Central memory CD8-positive, alpha-beta T cell (primary cell): ENCODE measurements at regions not wholly inside any gene's neighbourhood (a gene's known extent, or its start where the extent isn't known, plus 50 kb on each side); places are given as distances from the start of the nearest gene placed in this dataset.

ENCODE experiments used
- ATAC-seq: fragments of 150-1000 bp; cut with Tn5 transposase; replicated peaks from 2 replicates; pipeline ENCODE4 v1.10.0; 2022; ENCODE audit warnings: mild to moderate bottlenecking, moderate FRiP score, moderate number of reproducible peaks; ENCODE audit not compliant: poor library complexity, severe bottlenecking; ENCODE audit errors: extremely low read depth
- DNase-seq, 2 donors: peaks; one replicate each; pipeline ENCODE4 v3.0.0; 2021; ENCODE audit warnings: low spot score in 2 of 2
- H3K27ac Mint-ChIP-seq: one replicate; pipeline ENCODE4 v1.8.0; 2022; ENCODE audit warnings: low read depth, mild to moderate bottlenecking, moderate library complexity, mixed read lengths
- H3K27me3 Mint-ChIP-seq: one replicate; pipeline ENCODE4 v1.8.0; 2022; ENCODE audit warnings: mixed read lengths
- H3K36me3 Mint-ChIP-seq: one replicate; pipeline ENCODE4 v1.8.0; 2022; ENCODE audit warnings: mild to moderate bottlenecking, moderate library complexity, mixed read lengths; ENCODE audit not compliant: insufficient read depth
- H3K4me1 Mint-ChIP-seq: one replicate; pipeline ENCODE4 v1.8.0; 2022; ENCODE audit warnings: mixed read lengths
- H3K4me3 Mint-ChIP-seq: one replicate; pipeline ENCODE4 v1.8.0; 2022; ENCODE audit warnings: mild to moderate bottlenecking, moderate library complexity, mixed read lengths
- H3K9me3 Mint-ChIP-seq: one replicate; pipeline ENCODE4 v1.8.0; 2022; ENCODE audit warnings: mixed read lengths

DNA sequence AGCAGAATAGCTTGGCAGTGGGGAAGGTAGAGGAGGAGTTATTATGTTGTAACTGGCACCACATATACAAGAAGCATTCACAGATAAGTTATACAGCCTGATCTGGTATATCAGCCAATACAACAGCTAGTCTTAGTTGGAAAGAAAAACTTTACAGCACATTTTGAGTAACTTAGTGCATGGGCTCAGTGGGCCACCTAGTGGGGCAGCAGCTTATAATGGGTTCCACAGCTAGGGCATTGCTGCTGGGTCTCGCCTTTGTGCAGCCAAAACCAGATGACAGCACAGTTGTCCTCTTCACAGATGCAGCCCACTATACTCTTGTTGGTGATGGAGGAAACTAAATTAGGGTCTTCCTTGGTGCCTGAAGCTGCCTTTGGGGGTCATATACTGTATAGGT is 448.1 kb upstream of the RASGEF1B start:
- Mint-ChIP-seq H3K27me3 (peaks cover 50% of the 10 kb centered on the region), H3K36me3 (no peaks in the 10 kb centered on the region), H3K4me1 (no peaks in the 10 kb centered on the region), H3K9me3 (no peaks in the 10 kb centered on the region), H3K4me3 (no peak overlapping the region), H3K27ac (no peak overlapping the region)
- ATAC-seq = no peak
- no peak for DNase-seq

DNA sequence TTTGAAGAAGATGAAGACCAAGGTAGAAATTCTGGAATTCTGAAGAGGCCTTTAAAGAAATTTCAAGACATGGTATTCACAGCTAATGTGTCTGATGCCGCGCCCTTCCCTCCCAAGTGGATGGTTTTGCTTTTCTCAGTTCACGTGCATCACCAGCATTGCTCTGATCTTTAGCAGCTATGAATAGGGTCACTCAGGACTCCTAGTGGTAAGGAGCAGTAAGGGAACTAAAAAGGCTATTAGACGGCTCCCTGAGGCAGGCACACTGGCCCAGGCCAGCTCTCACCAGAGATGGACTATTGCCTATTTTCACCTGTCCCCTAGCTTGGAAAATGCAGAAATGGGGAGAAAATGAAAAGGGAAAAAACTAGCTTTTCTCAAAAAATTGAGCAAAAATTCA is 447.5 kb upstream of the RASGEF1B start:
- peaks cover 48% of the 10 kb centered on the region for H3K27me3 Mint-ChIP-seq

DNA sequence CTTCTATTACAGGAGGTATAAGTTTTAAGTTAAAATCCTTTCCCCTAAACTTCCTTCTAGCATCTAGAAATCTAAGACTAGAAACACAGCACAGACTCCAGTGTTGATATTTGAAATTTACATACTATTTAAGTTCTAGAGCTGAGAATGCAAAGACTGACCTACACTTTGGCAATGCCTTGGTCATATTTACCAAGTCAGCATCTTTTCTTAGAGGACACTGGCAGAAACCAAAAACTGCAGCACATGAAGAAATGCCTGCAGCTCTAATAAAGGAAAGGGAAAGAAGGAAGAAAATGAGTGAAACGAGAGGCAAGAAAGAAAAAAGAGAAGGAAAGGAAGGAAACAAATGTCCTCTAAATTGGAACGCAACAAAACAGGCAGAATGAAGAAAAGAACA is 443.7 kb upstream of the RASGEF1B start:
- ATAC-seq = no peak
- H3K4me1 Mint-ChIP-seq = peaks cover 9% of the 10 kb centered on the region

More for the DNA sequence above, 447.5 kb upstream of the RASGEF1B start:
- ATAC-seq = no peak
- no peak for DNase-seq
- H3K36me3 Mint-ChIP-seq = no peaks in the 10 kb centered on the region
- H3K4me1 Mint-ChIP-seq = no peaks in the 10 kb centered on the region
- H3K27ac Mint-ChIP-seq = no peak overlapping the region
- no peak overlapping the region for H3K4me3 Mint-ChIP-seq
- no peaks in the 10 kb centered on the region for H3K9me3 Mint-ChIP-seq

DNA sequence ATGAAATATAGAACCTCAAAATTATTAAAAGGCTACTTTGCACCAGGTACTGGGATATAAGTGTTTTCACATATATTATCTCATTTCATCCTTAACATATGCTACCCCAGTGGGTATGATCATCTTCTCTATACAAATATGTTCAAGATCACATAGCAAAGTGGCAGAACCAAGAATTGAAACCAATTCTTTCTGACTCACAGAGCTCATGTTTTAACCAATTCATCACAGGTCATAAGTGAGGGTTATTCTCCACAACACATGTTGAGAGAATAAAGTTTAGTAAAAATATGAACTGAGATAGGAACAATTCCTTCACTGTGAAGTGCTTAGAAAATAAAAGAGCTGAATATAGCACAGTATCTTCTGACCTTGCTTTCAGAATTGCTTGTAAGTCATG is 442.9 kb upstream of the RASGEF1B start:
- H3K27me3 Mint-ChIP-seq = peaks cover 34% of the 10 kb centered on the region
- H3K4me1 Mint-ChIP-seq = peaks cover 9% of the 10 kb centered on the region
- peaks cover 2% of the 10 kb centered on the region for H3K36me3 Mint-ChIP-seq
- H3K27ac Mint-ChIP-seq = no peak overlapping the region
- no peaks in the 10 kb centered on the region for H3K9me3 Mint-ChIP-seq
- no peak overlapping the region for H3K4me3 Mint-ChIP-seq
- DNase-seq = no peak
- ATAC-seq = no peak

More for the DNA sequence above, 443.7 kb upstream of the RASGEF1B start:
- no peak overlapping the region for H3K4me3 Mint-ChIP-seq
- peaks cover 35% of the 10 kb centered on the region for H3K27me3 Mint-ChIP-seq
- DNase-seq = no peak
- no peaks in the 10 kb centered on the region for H3K9me3 Mint-ChIP-seq
- H3K36me3 Mint-ChIP-seq = peaks cover 2% of the 10 kb centered on the region
- H3K27ac Mint-ChIP-seq = no peak overlapping the region

DNA sequence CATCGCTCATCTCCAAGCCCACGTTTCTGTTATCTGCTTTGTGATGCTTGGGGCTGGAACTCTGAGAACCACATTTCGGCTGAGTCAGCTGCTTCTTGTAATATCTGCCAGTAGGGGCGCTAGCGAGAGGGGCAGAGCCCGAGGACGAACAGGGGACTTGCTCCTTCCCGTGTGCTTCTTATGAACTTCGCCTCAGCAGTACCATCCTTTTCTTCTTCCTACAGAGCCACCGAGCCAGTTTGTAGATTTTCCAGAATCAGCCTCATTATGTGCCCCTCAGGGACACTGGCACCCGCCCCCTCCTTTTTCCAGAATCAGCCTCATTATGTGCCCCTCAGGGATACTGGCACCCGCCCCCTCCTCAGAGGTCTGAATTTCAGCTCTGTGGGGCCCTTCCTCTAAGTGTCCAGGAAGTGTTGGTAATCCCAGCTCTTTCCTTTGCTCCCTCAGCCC is 441.7 kb upstream of the RASGEF1B start:
- Mint-ChIP-seq H3K36me3 (peaks cover 2% of the 10 kb centered on the region), H3K4me1 (peaks cover 9% of the 10 kb centered on the region), H3K9me3 (no peaks in the 10 kb centered on the region), H3K27me3 (peaks cover 34% of the 10 kb centered on the region), H3K27ac (no peak overlapping the region), H3K4me3 (no peak overlapping the region)
- peak; percentile 25 to 36 for DNase-seq
- ATAC-seq = peak; percentile 56

DNA sequence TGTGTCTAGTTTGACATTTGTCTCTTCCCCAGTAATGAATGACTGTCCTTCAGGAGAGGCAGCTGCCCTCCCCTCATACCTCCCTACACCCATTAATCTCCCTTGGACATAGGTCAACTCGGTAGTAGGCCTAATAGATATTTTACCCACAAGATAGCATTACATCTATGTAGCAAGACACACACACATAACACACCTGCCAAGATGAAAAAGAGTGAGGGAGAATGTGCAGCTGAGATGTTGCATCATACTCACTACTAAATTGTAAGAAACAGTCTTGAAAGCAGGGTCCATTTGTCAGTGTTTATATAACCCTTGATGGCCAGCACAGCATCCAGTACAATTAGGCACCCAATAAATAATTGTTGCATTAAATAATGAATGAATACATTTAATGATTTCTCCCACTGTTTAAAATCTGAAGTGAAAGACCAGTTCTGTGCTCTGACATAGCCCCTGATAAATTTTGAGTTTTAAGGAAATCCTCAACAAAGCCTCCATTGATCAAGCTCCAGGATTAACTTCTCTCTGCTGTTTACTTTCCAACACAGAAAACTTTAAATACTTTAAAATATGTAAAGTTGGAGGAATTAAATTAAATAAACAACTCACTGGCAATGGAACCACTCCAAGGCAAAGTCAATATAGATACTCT is 440.8 kb upstream of the RASGEF1B start:
- Mint-ChIP-seq H3K4me3 (no peak overlapping the region), H3K36me3 (peaks cover 2% of the 10 kb centered on the region), H3K27ac (no peak overlapping the region), H3K9me3 (no peaks in the 10 kb centered on the region), H3K4me1 (peaks cover 9% of the 10 kb centered on the region), H3K27me3 (peaks cover 34% of the 10 kb centered on the region)
- ATAC-seq (no peak), DNase-seq (no peak)

DNA sequence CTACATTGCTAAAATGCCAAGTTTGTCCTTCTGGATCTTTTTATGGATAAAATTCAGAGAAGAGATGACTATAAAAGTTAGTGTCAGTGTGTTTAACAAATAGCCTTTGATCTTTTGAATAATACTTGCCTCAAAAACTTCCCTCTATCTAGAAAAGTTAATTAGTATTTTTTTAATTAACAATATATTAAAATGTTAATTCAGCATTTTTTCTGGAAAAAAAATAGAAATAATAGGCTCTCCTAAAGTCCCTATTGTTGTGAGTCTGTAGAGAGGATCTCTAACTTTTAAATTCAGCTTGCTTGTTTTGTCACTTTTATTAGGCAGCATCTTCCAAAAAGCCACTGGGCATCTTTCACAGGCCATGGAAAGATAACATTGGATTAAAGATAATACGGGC is 435.2 kb upstream of the RASGEF1B start:
- Mint-ChIP-seq H3K4me3 (no peak overlapping the region), H3K27ac (no peak overlapping the region), H3K27me3 (peaks cover 1% of the 10 kb centered on the region), H3K4me1 (no peaks in the 10 kb centered on the region), H3K36me3 (no peaks in the 10 kb centered on the region), H3K9me3 (no peaks in the 10 kb centered on the region)
- DNase-seq (no peak), ATAC-seq (no peak)

DNA sequence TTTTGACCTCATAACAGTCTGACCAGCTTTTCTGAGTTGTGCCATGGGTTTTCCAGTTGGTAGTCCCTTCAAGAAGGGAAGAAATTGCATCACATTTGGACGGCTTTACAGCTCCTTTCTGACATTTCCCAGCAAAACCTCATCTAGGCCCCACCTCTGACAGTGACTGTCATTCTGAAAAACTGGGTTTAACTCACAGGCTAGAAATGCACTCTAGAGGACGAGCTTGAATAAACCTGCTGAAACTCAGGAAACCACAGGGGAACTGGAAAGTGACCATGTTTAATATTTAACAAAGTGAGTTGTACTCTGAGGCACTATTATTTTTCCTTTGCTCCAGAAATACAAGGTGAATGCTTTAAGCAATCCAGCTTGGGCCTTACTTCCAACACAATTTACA is 434.3 kb upstream of the RASGEF1B start:
- Mint-ChIP-seq H3K27me3 (no peaks in the 10 kb centered on the region), H3K4me3 (no peak overlapping the region), H3K36me3 (no peaks in the 10 kb centered on the region), H3K27ac (no peak overlapping the region), H3K9me3 (no peaks in the 10 kb centered on the region), H3K4me1 (no peaks in the 10 kb centered on the region)
- ATAC-seq (no peak), DNase-seq (no peak)

DNA sequence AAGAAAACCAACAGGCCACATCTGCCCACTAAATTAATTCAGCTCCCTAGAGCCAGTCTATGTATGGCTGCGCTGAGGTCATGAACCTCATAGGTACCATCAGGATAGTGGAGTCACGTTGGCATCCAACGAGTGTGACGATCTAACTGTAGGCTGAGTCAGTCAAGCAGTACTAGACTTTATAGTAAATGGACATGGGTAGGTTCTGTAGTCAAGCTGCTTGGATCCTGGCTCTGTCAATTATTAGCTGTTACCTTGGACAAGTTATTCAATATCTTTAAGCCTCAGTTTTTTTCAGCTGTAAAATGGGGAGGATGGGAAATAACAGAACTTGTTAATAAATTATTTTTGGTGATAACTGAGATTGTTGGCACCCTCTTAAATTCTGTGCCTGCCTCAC is 432.4 kb upstream of the RASGEF1B start:
- Mint-ChIP-seq H3K9me3 (no peaks in the 10 kb centered on the region), H3K36me3 (no peaks in the 10 kb centered on the region), H3K4me1 (no peaks in the 10 kb centered on the region), H3K4me3 (no peak overlapping the region), H3K27ac (no peak overlapping the region), H3K27me3 (no peaks in the 10 kb centered on the region)
- DNase-seq (no peak), ATAC-seq (no peak)

DNA sequence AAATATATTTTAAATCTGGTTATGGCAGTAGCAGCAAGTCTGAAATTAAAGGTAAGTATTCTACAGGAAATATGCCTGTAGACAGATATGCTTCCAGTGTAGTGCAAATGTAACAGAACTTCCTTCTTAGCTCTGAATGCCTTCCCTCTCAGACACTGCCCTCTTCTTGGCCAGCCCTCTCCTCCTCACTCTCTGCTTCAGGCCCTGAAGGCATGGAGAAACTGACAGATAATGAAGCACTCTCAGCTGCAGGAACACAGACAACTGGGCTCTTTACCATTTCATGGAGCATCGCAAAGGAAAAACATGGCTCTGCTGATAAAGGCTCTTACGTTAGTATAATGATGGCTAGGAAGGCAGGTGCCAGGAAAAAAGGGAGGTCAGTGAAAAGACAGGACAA is 431.5 kb upstream of the RASGEF1B start:
- Mint-ChIP-seq H3K27ac (no peak overlapping the region), H3K4me3 (no peak overlapping the region), H3K27me3 (no peaks in the 10 kb centered on the region), H3K9me3 (no peaks in the 10 kb centered on the region), H3K4me1 (no peaks in the 10 kb centered on the region), H3K36me3 (no peaks in the 10 kb centered on the region)
- DNase-seq (no peak), ATAC-seq (no peak)

DNA sequence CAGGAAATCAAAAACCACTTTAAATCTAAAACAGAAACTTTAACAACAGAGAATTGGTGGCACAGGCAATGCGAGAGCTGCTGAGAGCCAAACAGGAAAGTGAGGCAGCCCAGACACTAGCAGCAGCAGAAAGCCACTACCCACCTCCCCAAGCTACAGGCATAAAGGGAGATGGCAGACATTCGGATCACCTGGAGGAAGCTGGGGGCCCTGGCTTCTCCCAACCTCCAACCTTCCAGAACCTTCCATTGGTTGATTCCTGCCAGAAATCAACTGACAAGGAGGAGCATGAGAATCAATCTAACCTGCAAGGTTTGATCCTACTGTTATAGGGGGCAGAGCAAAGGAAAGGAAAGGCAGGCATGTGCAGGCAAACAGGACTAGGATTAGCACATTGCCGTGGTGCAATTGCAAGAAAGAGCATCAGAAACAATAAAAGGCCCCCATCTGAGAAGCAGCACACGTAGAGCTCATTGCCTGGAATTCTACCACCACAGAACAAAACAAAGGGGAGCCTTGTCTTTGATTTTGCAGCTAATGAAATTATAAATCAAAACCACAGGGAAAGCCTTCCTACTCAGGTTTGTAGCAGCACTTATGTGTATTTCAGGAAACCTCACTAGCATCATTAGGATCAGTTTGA is 427.3 kb upstream of the RASGEF1B start:
- Mint-ChIP-seq H3K27me3 (no peaks in the 10 kb centered on the region), H3K4me3 (no peak overlapping the region), H3K36me3 (no peaks in the 10 kb centered on the region), H3K9me3 (no peaks in the 10 kb centered on the region), H3K4me1 (no peaks in the 10 kb centered on the region), H3K27ac (no peak overlapping the region)
- ATAC-seq (no peak), DNase-seq (no peak)

DNA sequence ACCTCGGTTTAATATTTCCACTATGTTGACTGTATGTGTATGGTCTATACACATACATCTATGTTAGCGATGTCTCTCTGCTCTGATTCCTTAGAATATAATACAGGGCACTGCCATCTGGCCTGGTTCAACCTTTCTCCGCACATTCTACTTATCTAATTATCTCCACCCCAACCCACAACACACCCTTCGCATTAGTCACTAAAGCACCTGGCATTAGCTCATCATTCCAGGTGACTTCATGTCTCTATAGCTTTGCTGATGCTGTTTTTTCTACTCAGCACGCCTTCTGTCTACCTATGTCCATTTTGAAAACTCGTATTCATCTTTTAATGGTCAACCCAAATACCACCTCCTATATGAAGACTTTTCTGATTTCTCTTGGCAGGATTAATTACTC is 425.2 kb upstream of the RASGEF1B start:
- peaks cover 16% of the 10 kb centered on the region for H3K27me3 Mint-ChIP-seq
- ATAC-seq = no peak
- no peaks in the 10 kb centered on the region for H3K4me1 Mint-ChIP-seq
- no peaks in the 10 kb centered on the region for H3K9me3 Mint-ChIP-seq
- no peak for DNase-seq
- H3K4me3 Mint-ChIP-seq = no peak overlapping the region
- no peaks in the 10 kb centered on the region for H3K36me3 Mint-ChIP-seq
- no peak overlapping the region for H3K27ac Mint-ChIP-seq
